Ureter (tissue), 1 donor: ENCODE measurements at regions not wholly inside any gene's neighbourhood (a gene's known extent, or its start where the extent isn't known, plus 50 kb on each side); places are given as distances from the start of the nearest gene placed in this dataset.

Experiments used
- DNase-seq: peaks from one replicate; pipeline ENCODE4 v3.0.0-alpha.2; 2020; ENCODE audit warnings: low spot score
- donor health status: DM: yes; HTN: yes; CAD: no.

DNA sequence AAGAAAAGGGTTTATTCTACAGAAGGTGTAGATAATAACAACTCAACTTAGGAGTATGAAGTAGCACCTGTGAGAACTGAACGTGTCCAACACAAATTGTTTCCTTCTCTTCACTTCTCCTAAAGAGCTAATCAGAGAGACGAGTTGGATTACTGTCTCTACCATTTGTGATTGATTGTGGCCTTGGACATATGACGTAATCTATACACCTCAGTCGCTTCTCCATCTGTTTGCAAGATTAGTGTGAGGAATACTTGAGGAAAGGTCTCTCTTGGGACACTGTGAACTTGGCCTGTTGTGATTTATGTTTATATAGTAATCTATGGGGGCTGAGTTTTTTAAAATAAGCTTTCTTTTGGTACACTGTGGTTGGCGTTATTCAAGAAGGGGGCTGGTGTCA lies 182.0 kb downstream of the ZNF330 start:
- DNase-seq = no peak

DNA sequence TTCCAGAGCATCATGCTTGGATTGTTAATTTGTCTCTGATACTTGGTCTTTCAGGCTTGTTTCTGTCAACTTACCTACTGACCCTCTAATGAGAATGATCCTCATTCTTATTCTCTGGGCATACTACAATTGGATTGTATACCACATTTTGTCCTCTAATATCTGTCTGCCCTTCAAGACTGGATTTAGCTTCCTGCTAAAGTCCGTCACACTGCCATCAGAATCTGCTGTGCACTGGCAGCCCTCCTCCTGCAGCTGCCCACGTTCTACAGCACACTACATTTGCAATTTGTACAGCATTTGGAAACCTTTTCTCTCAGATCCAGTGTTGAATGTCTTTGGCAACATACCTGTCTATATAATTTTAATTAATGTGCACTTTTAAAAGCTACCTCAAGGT lies 183.1 kb downstream of the ZNF330 start:
- DNase-seq = no peak

DNA sequence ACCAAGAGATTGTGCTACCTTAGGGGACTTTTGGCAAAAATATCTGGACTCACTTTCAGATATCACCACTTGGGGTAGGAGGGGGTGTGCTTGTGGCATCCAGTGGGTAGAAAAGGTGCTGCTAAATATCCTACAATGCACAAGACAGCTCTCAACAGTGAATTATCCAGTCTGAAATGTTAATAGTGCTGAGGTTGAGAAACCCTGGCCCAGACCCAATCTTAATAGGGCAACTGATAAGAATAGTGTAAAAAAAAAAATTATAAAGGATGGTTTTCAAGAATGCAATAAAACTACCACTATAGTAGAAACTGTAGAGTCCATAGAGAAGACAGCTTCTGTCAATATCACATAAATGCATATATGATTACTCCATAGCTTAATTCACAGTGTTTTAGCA lies 185.5 kb downstream of the ZNF330 start:
- no peak for DNase-seq

DNA sequence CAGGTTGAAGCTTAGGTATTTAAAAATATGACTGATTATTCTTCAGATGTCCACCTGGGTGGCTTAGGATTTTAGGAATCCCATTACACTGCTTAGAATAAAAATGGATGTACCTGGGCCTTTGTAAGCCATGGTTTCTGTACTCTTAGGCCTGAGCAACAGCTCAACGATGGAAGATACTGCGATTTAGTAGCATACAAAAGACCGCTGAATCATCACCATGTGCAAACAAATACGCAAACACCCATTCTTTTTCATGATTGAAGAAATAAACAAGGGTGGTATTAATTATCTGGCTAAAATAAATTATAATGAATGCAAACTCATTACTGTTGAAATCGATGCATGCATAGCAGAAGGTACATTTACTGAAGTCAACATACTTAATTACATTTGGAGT lies 188.9 kb downstream of the ZNF330 start:
- no peak for DNase-seq

DNA sequence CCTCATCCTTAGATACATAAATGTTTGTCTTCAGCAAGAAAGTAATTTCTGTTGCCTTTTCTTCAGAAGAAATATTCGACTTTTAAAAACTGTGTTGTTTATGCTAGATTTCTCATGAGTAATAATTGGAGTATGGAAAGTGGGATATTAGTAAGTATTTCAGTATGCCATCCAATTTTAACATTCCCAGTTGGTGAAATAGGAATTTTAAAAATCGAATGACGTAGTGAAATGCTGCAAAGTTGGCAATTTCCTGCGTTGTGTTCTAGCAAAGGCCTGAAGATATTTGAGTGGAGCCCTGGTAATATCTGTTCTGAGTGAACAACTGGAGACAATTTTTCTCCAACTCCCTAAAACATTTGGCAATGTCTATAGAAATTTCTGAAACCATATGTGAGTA lies 190.1 kb downstream of the ZNF330 start:
- DNase-seq = no peak

- no peak for DNase-seq
Observed at GRCh38 chr4:141411936-141412335, 191.2 kb downstream of the ZNF330 start.

- DNase-seq = no peak
Observed at GRCh38 chr4:141413366-141413765, 192.7 kb downstream of the ZNF330 start.

DNA sequence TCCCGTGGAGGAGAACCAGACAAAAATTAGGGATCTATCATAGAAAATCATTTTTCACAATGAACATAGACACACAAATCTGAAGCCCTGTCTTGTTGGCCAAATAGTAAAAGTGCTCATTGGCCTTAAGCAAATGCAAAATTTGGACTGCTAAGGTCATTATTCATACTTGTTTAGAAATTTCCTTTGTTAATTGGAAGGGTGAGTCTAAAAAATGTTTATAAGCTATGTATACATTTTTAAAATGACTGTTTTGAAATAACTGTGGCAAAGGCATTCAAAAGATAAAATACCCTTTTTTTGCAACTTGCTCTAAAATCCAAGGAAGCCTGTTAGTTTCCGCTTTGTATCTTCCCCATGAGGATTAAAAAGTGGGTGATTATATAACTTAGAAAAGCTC lies 195.0 kb downstream of the ZNF330 start:
- DNase-seq = no peak

- DNase-seq = no peak
Observed at GRCh38 chr4:141416219-141416618, 195.5 kb downstream of the ZNF330 start.

GRCh38 chr4:141416677-141417363 lies 196.1 kb downstream of the ZNF330 start:
- no peak for DNase-seq

GRCh38 chr4:141417387-141417786 lies 196.7 kb downstream of the ZNF330 start:
- no peak for DNase-seq

DNA sequence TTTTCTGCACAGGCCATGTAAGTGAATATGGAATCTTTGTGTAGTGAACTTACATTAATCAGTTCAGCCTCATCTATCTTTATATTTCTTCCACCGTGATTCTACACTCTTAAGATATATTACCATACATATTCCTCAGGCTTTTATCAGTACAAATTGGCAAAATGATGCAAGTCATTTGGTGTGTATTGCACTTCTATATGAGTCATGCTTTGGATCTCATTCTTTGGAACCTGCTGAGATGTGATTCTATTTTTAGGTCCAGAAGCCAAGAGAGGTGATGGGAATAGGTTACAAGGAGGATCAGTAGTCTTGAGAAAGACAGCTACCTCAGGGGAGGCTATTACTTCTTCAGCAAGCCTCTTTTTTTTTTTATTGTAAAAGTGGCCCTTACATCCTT lies 204.4 kb downstream of the ZNF330 start:
- DNase-seq = no peak

- no peak for DNase-seq
Observed at GRCh38 chr4:141427726-141428296, 207.1 kb downstream of the ZNF330 start.

- DNase-seq = no peak
Observed at GRCh38 chr4:141429933-141430332, 206.4 kb upstream of the IL15 start.

DNA sequence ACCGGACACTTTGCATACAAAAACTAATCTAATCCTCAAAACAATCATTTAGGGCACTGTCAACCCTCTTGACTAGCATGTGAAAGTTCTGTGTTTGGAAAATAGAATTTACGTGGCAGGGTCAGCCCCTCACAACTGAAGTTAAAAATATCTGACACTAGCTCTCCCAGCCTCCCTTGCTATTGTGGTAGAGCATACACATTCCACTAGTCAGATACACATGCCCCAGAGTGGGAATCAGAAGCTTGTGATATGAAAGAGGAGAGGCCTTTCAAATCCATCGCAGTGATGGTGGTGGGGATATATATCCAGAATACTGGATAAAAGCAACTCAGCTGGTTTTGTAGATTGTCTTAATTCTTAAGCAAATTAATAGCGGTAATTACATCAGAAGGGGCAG lies 205.7 kb upstream of the IL15 start:
- no peak for DNase-seq

GRCh38 chr4:141432000-141432712 lies 204.2 kb upstream of the IL15 start:
- no peak for DNase-seq

DNA sequence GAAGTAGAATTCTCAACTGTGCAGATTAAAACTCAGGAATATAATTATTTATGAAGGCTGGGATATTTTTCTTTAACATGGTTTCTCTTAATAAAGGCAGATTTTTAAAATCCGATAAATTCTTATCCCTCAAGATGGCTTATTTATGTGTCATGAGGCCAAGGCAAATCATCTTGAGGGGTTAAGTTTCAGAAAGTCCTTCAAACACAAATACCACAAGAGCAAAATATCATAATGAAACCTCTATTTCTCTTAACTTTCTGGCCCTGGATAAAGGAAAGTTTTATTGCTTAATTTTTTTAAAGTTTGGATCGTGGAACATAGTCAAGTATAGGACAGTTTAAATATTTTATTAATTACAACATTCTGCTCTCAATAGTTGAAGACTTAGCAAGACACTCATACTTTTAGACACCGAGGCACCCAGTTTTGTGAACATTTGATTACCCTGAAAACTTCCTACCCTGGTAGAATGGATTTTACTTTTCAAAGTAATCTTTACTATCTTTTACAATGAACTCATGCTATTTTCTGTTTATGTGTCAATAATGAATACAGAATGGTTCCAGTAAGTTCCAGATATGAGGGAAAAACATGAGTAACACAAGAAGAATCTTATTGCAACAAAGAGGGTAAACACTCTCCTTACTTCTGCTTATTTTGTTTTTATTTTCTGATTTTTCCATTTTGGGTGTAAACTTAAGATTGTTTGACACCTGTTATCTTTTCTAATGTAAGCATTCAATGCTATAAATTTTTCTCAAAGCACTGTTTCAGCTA lies 200.7 kb upstream of the IL15 start:
- DNase-seq = no peak

GRCh38 chr4:141439223-141439622 lies 197.2 kb upstream of the IL15 start:
- DNase-seq = no peak

DNA sequence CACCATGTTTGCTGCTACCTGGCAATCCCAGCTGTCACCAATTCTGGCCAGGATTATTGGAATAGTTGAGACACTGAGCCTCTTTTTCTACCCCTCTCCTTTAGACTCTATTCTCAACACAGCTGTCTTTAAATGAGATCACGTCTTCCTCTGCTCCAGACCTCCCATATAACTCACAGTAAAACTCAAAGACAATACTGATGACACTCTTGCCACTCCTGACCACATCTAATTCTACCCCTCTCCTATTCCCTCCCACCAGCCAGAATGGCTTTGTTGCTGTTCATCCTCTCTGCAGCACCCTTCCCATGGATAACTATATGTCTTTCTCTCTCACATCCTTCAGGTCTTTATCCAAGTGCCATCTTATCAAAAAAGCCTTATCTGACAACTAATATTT lies 188.6 kb upstream of the IL15 start:
- no peak for DNase-seq

- no peak for DNase-seq
Observed at GRCh38 chr4:141448490-141448889, 187.9 kb upstream of the IL15 start.

DNA sequence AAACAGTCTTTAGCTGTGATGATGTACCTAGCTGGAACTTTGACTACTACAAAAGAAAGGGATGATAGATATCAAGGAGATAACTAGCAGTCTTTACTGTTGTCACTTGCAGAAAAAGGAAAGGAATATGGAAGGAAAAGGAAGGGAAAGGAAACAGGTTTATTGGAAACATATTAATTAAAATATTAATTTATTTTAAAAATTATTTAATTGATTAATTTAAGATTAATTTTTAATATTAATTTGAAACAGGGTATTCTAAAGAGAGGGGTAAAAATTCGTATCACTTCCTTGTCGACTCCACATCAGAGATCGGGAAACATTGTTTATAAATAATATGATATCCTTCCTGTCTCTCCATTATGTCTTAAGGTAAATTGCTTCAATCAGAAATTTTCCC lies 186.5 kb upstream of the IL15 start:
- DNase-seq = no peak

DNA sequence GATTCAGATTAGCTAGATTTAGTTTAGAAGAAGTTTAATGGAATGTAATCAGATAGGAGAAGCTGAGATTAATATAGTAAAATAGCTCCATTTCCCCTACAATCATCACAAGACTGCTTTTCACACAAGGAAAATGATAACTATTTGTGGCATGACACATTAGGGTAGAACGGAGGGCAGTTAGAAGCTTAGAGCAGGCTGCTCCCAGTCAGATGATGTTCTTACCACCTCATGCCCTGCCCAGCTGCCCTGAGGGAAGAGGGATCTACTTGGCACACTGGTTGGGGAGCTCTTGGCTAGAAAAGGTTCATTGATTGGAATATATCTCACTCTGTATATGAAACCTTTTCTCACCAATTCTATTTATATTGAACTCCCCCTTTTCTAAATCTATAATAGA lies 180.7 kb upstream of the IL15 start:
- no peak for DNase-seq

DNA sequence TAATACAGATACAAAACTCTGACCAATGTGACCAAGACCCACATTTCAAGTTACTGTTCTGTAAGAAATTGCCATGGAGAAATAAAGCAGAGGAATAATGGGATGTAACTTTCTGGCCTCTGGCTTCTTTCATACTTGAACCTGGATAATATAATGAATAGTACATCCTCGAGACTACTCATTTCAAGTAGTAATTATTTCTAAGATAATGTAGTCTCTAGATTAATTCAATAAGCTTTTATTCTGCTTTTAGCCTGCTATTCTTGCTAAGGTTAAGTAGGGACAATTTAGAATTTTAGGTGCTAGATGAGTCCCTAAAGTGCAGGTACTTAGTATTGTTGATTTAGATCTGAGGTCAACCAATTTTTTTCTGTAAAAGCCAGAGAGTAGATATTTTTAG lies 178.7 kb upstream of the IL15 start:
- no peak for DNase-seq
